ENCODE measurements at regions not wholly inside any gene's neighbourhood (a gene's known extent, or its start where the extent isn't known, plus 50 kb on each side); places are given as distances from the start of the nearest gene placed in this dataset.

- no peak for TF ChIP-seq CTCF (IDR thresholded peaks at IDR 0.05)
- no peak for TF ChIP-seq POLR2AphosphoS5 (IDR thresholded peaks at IDR 0.05)
Measured at GRCh38 chr4:17064959-17065358, 166.5 kb upstream of the LDB2 start.

Data from prostate gland (tissue), 2 donors.